Limb (tissue), 2 donors: ENCODE measurements at regions not wholly inside any gene's neighbourhood (a gene's known extent, or its start where the extent isn't known, plus 50 kb on each side); places are given as distances from the start of the nearest gene placed in this dataset.

ENCODE experiments used
- DNase-seq, 2 donors: peaks; one replicate each; pipeline ENCODE4 v3.0.0-alpha.2; 2016; ENCODE audit errors: extremely low spot score in 2 of 2

GRCh38 chr10:131560166-131560565 is 248.6 kb upstream of the TCERG1L start:
- no peak for DNase-seq

DNA sequence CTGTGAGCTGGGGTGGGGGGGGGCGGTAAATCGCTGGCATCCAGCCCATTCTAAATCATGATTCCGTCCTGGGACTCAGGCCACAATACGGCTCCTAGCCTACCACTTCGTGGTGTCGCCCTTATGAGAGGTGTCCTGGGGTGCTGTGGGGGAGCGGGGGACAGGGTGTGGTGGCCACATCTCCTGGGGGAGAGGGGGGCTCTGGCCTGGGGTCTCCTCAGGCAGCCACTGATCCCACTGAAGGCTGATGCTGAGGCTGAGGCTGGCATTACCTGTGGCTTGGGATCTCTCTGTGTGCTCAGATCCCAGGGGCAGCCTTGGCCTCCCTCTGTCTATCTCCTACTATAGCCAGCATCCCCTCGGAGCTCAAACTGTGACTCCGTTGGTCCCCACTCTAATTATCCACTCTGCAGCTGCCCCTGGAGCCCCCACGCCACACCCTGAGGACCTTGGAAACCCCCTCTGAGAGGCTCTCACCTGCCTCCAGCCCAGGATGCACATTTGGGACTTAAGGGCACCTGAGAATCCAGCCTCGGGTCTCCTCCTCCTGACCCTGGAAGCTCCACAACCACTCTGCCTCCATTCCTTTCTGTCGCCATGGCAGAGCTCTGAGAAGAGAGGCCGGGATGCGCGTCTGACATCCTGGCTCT is 249.3 kb upstream of the TCERG1L start:
- no peak for DNase-seq

- DNase-seq: no peak
Observed at GRCh38 chr10:131561897-131562296, 250.4 kb upstream of the TCERG1L start.

- no peak for DNase-seq
Observed at GRCh38 chr10:131563411-131563810, 251.9 kb upstream of the TCERG1L start.

GRCh38 chr10:131567279-131568162 is 256.0 kb upstream of the TCERG1L start:
- no peak for DNase-seq

- peak in 1 of 2 donors; percentile 16 for DNase-seq
Observed at GRCh38 chr10:131568866-131569265, 257.3 kb upstream of the TCERG1L start.

DNA sequence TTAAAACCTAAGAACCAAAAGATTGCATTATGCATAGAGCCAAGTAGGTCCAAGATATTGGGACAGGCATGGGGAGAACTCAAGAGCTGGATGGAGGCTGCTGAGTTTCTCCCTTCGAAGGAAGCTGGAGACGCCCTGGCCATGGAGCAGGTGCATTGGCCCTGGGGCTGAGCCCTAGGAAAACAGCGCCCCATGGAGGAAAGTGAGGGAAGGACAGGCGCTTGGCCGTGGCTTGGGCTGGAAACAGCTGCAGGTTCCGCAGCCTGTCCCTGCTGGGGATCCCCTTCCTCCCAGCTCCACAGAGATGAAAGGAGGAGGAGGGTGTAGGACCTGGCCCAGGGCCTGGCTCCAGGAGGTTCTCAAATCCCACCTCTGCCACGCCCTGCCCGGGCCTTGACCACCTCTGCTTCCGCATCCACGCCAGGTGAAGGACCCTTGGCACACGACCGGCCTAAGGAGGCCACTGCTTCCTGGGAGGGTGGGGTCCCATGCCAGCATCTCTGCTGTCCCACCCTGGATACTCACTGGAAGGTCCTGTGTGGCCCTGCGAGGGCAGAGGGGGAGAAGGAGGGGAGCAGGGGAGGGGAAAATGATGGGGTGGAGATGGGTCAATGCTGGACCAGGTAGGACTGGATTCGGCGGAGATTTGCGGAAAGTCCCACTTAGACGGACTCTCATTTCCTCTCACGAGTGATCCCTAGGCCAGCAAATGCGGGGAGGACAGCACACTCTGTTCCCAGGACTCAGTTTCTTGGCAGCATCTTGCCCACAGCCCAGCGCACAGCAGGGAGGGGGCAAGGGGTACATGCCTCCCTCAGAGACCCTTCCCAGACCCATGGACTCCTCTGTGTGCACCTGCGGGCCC is 258.6 kb upstream of the TCERG1L start:
- DNase-seq: peak in 1 of 2 donors; percentile 29

- no peak for DNase-seq
Observed at GRCh38 chr10:131570716-131571307, 259.3 kb upstream of the TCERG1L start.

DNA sequence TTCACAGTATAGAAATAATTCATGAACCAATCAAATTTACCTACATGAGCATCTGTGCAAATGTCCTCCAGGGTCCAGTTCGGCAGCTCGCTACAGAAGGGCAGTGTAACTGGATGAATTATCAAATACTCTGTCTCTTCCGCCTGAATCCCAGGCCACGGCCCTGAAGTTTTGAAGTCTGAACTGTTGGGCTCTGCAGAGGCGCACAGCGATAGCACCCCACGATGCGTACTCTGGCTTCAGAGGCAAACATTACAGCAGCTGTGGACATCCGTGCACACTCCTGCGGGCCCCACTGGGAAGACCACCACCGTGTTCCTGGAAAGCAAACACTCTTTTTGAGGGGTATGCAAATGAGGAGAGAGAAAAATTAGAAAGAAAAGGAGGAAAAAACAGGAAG is 259.8 kb upstream of the TCERG1L start:
- DNase-seq: no peak

- DNase-seq: peak in 1 of 2 donors; percentile 18
Observed at GRCh38 chr10:131571865-131572264, 260.3 kb upstream of the TCERG1L start.

GRCh38 chr10:131573256-131573655 is 261.7 kb upstream of the TCERG1L start:
- peak in 1 of 2 donors; percentile 12 for DNase-seq

DNA sequence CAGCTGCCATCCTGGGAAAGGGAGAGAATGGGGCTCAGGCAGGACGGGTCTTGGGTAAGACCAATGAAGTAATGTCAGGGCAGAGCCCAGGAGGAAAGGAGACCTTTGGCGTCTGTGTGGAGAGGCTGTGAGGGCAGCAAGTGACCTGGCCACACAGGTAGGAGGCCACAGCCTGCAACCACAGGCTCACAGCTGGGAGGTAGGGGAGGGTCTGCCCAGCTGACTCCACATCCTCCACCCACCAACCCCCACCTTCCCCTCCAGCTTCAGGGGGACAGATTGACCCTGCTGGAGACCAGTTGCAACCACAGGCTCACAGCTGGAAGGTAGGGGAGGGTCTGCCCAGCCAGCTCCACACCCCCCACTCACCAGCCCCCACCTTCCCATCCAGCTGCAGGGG is 262.2 kb upstream of the TCERG1L start:
- peak in 1 of 2 donors; percentile 3 for DNase-seq

GRCh38 chr10:131574363-131574706 is 262.8 kb upstream of the TCERG1L start:
- DNase-seq: no peak

GRCh38 chr10:131574707-131575430 is 263.3 kb upstream of the TCERG1L start:
- peak in 1 of 2 donors; percentile 15 for DNase-seq

GRCh38 chr10:131575877-131576276 is 264.4 kb upstream of the TCERG1L start:
- DNase-seq: peak in 1 of 2 donors; percentile 10

DNA sequence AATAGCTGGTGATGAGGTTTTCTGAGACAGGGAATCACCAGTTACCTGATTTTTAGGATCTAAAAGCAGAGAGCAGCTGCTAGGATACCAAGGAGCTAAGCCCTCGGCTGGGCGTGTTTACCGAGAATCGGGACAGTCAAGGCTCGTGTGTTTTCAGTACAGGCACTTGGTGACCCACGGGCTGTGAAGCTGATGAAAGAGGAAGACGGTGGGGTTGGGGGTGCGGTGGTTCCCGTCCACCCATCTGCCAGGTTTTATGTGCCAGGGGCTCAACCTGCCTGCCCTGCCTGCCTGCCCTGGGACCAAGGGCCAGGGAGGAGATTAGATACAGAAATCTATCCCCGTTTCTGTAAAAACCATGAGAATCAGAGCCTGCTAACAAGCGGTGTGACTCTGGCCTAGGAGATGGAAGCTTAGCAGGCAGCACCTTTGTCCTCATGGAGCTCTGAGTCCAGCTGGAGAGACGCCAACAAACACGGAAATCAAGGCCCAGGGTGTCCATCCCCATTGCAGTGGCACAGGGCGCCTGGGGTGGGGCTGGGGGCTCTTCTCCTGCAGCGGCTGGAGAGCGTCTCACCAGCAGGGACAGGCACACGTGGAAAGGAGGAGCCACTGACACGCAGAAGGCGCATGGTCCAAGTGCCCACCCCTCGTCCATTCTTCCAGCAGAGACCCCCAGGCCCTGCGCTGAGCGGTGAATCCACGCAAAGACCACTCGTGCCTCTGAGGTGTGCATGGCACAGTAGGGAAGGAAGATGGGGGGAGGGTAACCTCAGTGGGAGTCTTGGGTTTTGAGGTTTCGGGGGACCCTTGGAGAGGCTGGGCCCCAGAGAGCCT is 265.0 kb upstream of the TCERG1L start:
- DNase-seq: peak in 1 of 2 donors; percentile 17

DNA sequence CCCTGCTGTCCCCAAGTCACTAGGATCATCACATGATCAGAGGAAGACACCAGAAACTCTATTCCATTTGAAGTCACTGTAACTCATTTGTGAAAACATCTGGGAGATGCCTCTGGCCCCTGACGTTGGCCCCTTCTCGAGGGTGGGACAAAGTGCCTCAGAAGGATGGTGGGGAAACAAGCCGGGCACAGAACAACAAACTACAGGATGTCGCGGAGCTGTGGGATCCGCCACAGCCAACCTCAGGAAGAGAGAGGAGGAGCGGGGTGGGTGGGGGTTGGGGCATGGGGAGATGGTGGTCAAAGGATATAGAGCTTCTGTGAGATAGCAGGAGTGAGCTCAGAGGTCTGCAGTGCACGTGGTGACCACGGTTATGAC is 265.6 kb upstream of the TCERG1L start:
- no peak for DNase-seq

DNA sequence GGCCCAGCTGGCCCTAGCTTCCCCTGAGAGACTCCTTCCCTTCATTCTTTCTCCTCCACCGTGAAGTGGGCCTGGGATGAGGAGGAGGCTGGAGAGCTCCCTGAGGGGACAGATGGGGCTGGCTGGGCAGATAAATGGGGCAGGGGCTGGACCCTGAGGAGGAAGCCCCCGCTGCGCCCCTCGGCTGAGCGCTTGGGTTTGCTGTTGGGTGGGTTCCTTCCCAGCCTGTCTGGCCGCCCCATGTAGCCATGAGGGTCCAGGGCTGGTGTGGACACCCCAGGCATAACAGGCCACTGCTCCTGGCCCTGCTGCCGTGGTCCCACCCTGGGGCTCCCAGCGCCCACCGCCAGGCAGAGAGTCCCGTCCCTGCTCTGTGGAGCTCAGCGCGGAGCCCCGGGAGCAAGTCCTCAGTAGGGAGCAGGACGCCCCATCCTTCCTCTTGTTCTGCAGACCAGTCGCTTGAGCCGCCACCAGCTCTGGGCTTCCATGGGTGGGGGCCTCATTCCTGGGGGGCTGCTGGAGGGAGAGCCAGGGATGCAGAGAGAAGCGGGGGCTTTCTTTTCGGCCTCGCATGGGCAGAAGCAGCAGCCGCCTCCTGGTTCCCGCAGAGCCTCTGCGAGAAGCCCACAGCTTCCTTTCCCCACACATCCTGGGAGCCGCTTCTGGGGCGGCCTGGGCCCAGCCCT is 266.4 kb upstream of the TCERG1L start:
- DNase-seq: peak in 1 of 2 donors; percentile 3

GRCh38 chr10:131578472-131578970 is 267.0 kb upstream of the TCERG1L start:
- no peak for DNase-seq
